ENCODE measurements at regions not wholly inside any gene's neighbourhood (a gene's known extent, or its start where the extent isn't known, plus 50 kb on each side); places are given as distances from the start of the nearest gene placed in this dataset.

DNA sequence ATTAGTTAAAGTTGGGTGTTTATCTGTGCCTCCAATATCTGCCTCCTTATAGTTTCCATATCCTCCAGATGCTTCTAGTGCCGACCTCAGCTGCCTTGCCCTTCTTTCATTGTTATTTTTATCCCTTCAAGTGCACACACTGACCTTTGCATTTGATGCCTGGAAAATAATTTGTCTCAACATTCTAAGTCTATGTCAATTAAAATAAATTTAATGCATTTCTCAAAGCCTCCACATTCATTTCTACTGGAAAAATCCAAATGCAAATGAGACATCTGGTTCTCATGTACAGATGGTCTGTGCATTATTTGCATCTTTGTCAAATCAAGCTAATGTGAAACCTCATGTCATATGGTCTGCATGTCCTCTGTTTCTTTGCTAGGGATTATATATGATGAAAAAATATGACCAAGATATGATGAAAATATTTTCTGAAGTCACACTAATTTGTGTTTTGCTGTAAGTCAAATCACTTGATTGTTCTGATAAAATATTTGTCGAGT lies 61.4 kb downstream of the TMEM100 start:
- Histone ChIP-seq H3K27me3 (ENCODE audit: control insufficient read depth in 2 of 2, insufficient read depth in 2 of 2, low read length in 2 of 2) (peaks cover 0 to 2% of the 10 kb centered on the region in 2 experiments), H3K9me3 (replicated peaks; ENCODE audit: control insufficient read depth, insufficient read depth, low read length) (no peaks in the 10 kb centered on the region), H3K4me1 (ENCODE audit: control insufficient read depth, extremely low read depth, insufficient read depth, low read length) (peaks cover 8% of the 10 kb centered on the region), H3K4me3 (replicated peaks in 1 of 3; ENCODE audit: insufficient read depth in 1 of 3, low read depth in 1 of 3, low read length in 3 of 3) (no peak overlapping the region), H3K27ac (ENCODE audit: insufficient read depth, low read depth, low read length) (no peak overlapping the region), H3K4me2 (ENCODE audit: insufficient read depth, low read length) (no peak overlapping the region), H3K36me3 (ENCODE audit: control insufficient read depth in 2 of 2, extremely low read depth in 1 of 2, insufficient read depth in 2 of 2, low read length in 2 of 2) (no peaks in the 10 kb centered on the region), H3K9me1 (replicated peaks; ENCODE audit: control insufficient read depth, extremely low read depth, insufficient read depth, low read length) (no peaks in the 10 kb centered on the region), H3K9ac (replicated peaks; ENCODE audit: extremely low read depth, insufficient read depth, low read length) (no peak overlapping the region), H4K20me1 (replicated peaks; ENCODE audit: control insufficient read depth, extremely low read depth, insufficient read depth, low read length) (no peaks in the 10 kb centered on the region), H2AFZ (ENCODE audit: low read depth, low read length) (no peak overlapping the region), H3K79me2 (ENCODE audit: control insufficient read depth, insufficient read depth, low read length) (no peaks in the 10 kb centered on the region)
- POLR2A ChIA-PET: no interaction called here
- intact Hi-C loops (cut with micrococcal nuclease) (no loop called here), dilution Hi-C loops (cut with MboI; ENCODE audit: extremely low pct_ligation_motif_present, low sequenced_read_pairs) (no loop called here)
- no TSS peak for BruUV-seq (replicated peaks)
- TF ChIP-seq, protein P1, sequence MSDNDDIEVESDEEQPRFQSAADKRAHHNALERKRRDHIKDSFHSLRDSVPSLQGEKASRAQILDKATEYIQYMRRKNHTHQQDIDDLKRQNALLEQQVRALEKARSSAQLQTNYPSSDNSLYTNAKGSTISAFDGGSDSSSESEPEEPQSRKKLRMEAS (IDR thresholded peaks at IDR 0.05; ENCODE audit: insufficient read depth, insufficient read length): no peak
- TF ChIP-seq FOS (IDR thresholded peaks at IDR 0.05; ENCODE audit: borderline replicate concordance, insufficient read depth, low read length): no peak
- no peak for TF ChIP-seq JUN (IDR thresholded peaks at IDR 0.05; ENCODE audit: borderline replicate concordance, insufficient read depth, insufficient read length, low read depth)
- DNase-seq (ENCODE audit: low read depth, low spot score): peak; percentile 7
- FAIRE-seq: no peak
- CTCF ChIA-PET: no interaction called here

- intact Hi-C loops (cut with micrococcal nuclease): no loop called here
- peak; percentile 76 for FAIRE-seq
- POLR2A ChIA-PET: no interaction called here
Observed at GRCh38 chr17:55660178-55660886, 62.3 kb downstream of the TMEM100 start.

More at GRCh38 chr17:55660178-55660886, 62.3 kb downstream of the TMEM100 start:
- no peak overlapping the region for H3K27ac ChIP-seq (ENCODE audit: insufficient read depth, low read depth, low read length)
- DNase-seq (ENCODE audit: low read depth, low spot score): peak; percentile 95
- H3K9me1 ChIP-seq (replicated peaks; ENCODE audit: control insufficient read depth, extremely low read depth, insufficient read depth, low read length): no peaks in the 10 kb centered on the region
- H3K27me3 ChIP-seq (ENCODE audit: control insufficient read depth in 2 of 2, insufficient read depth in 2 of 2, low read length in 2 of 2): peaks cover 0 to 2% of the 10 kb centered on the region in 2 experiments
- H2AFZ ChIP-seq (ENCODE audit: low read depth, low read length): no peak overlapping the region
- no peaks in the 10 kb centered on the region for H3K79me2 ChIP-seq (ENCODE audit: control insufficient read depth, insufficient read depth, low read length)
- TF ChIP-seq, protein P1 (IDR thresholded peaks at IDR 0.05; ENCODE audit: insufficient read depth, insufficient read length): no peak
- TF ChIP-seq CTCF (IDR thresholded peaks at IDR 0.05; ENCODE audit: extremely low read depth in 1 of 2, insufficient read depth in 1 of 2, low read depth in 1 of 2, low read length in 2 of 2): no peak
- no peak for TF ChIP-seq FOS (IDR thresholded peaks at IDR 0.05; ENCODE audit: borderline replicate concordance, insufficient read depth, low read length)
- TF ChIP-seq GATA2 (IDR thresholded peaks at IDR 0.05; ENCODE audit: insufficient read depth, insufficient read length, low read depth, low read length): no peak
- no peak for TF ChIP-seq POLR2A (IDR thresholded peaks at IDR 0.05; ENCODE audit: low read depth, low read length)
- no peak for TF ChIP-seq EZH2 (IDR thresholded peaks at IDR 0.05; ENCODE audit: borderline replicate concordance, low read depth, low read length, severe bottlenecking)
- no peak for TF ChIP-seq MYC (IDR thresholded peaks at IDR 0.05; ENCODE audit: low read depth, low read length)
- TF ChIP-seq POLR2AphosphoS5 (IDR thresholded peaks at IDR 0.05; ENCODE audit: insufficient read depth, low read depth, low read length): no peak
- no peak for TF ChIP-seq JUN (IDR thresholded peaks at IDR 0.05; ENCODE audit: borderline replicate concordance, insufficient read depth, insufficient read length, low read depth)
- no peak overlapping the region for H3K4me2 ChIP-seq (ENCODE audit: insufficient read depth, low read length)
- no peaks in the 10 kb centered on the region for H3K9me3 ChIP-seq (replicated peaks; ENCODE audit: control insufficient read depth, insufficient read depth, low read length)
- H3K9ac ChIP-seq (replicated peaks; ENCODE audit: extremely low read depth, insufficient read depth, low read length): no peak overlapping the region
- H3K4me1 ChIP-seq (ENCODE audit: control insufficient read depth, extremely low read depth, insufficient read depth, low read length): peaks cover 8% of the 10 kb centered on the region
- no peaks in the 10 kb centered on the region for H3K36me3 ChIP-seq (ENCODE audit: control insufficient read depth in 2 of 2, extremely low read depth in 1 of 2, insufficient read depth in 2 of 2, low read length in 2 of 2)
- no peak overlapping the region for H3K4me3 ChIP-seq (replicated peaks in 1 of 3; ENCODE audit: insufficient read depth in 1 of 3, low read depth in 1 of 3, low read length in 3 of 3)
- CTCF ChIA-PET: interaction anchor here (0.9 to 1.2 kb wide), 3 partner anchors 19 to 58 kb away, joined by 3 to 4 read pairs (median 3); no protein-coding TSS in a partner anchor
- dilution Hi-C loops (cut with MboI; ENCODE audit: extremely low pct_ligation_motif_present, low sequenced_read_pairs): no loop called here
- H4K20me1 ChIP-seq (replicated peaks; ENCODE audit: control insufficient read depth, extremely low read depth, insufficient read depth, low read length): no peaks in the 10 kb centered on the region
- BruUV-seq (replicated peaks): no TSS peak
